Fibroblast of skin of right quadriceps (primary cell): ENCODE measurements at regions not wholly inside any gene's neighbourhood (a gene's known extent, or its start where the extent isn't known, plus 50 kb on each side); places are given as distances from the start of the nearest gene placed in this dataset.

ENCODE experiments used
- DNase-seq: peaks from one replicate; pipeline ENCODE4 v3.0.0-alpha.2; 2013

GRCh38 chr12:89181271-89181920 lies 170.9 kb downstream of the DUSP6 start:
- peak; percentile 64 for DNase-seq

GRCh38 chr12:89180496-89180895 lies 171.8 kb downstream of the DUSP6 start:
- no peak for DNase-seq

GRCh38 chr12:89179983-89180382 lies 172.3 kb downstream of the DUSP6 start:
- DNase-seq, result peak; percentile 83

- DNase-seq, result no peak
Measured at GRCh38 chr12:89179245-89179644, 173.1 kb downstream of the DUSP6 start.

- no peak for DNase-seq
Measured at GRCh38 chr12:89177802-89178395, 174.4 kb downstream of the DUSP6 start.

GRCh38 chr12:89176676-89177075 lies 175.6 kb downstream of the DUSP6 start:
- DNase-seq, result no peak

GRCh38 chr12:89173678-89174077 lies 178.6 kb downstream of the DUSP6 start:
- DNase-seq, result no peak

GRCh38 chr12:89173096-89173495 lies 179.2 kb downstream of the DUSP6 start:
- no peak for DNase-seq

- no peak for DNase-seq
Measured at GRCh38 chr12:89172224-89172623, 180.1 kb downstream of the DUSP6 start.

- DNase-seq, result no peak
Measured at GRCh38 chr12:89169321-89169720, 183.0 kb downstream of the DUSP6 start.

- DNase-seq, result no peak
Measured at GRCh38 chr12:89167986-89168385, 184.3 kb downstream of the DUSP6 start.

GRCh38 chr12:89166525-89166934 lies 185.8 kb downstream of the DUSP6 start:
- DNase-seq, result peak; percentile 66

GRCh38 chr12:89166121-89166520 lies 186.2 kb downstream of the DUSP6 start:
- DNase-seq, result no peak

GRCh38 chr12:89165703-89166102 lies 186.6 kb downstream of the DUSP6 start:
- DNase-seq, result no peak

GRCh38 chr12:89163918-89164317 lies 188.4 kb downstream of the DUSP6 start:
- no peak for DNase-seq

- peak; percentile 100 for DNase-seq
Measured at GRCh38 chr12:89162589-89163261, 189.6 kb downstream of the DUSP6 start.

- DNase-seq, result no peak
Measured at GRCh38 chr12:89161557-89161956, 190.7 kb downstream of the DUSP6 start.

- peak; percentile 91 for DNase-seq
Measured at GRCh38 chr12:89160716-89161123, 191.6 kb downstream of the DUSP6 start.

GRCh38 chr12:89157413-89157812 lies 194.9 kb downstream of the DUSP6 start:
- DNase-seq, result no peak

- peak; percentile 88 for DNase-seq
Measured at GRCh38 chr12:89156862-89157262, 195.4 kb downstream of the DUSP6 start.

- DNase-seq, result no peak
Measured at GRCh38 chr12:89156340-89156739, 196.0 kb downstream of the DUSP6 start.

GRCh38 chr12:89155826-89156225 lies 196.5 kb downstream of the DUSP6 start:
- no peak for DNase-seq

GRCh38 chr12:89154743-89155499 lies 197.4 kb downstream of the DUSP6 start:
- DNase-seq, result peak; percentile 43

GRCh38 chr12:89153341-89153740 lies 199.0 kb downstream of the DUSP6 start:
- no peak for DNase-seq
